ENCODE measurements at regions not wholly inside any gene's neighbourhood (a gene's known extent, or its start where the extent isn't known, plus 50 kb on each side); places are given as distances from the start of the nearest gene placed in this dataset.

GRCh38 chr6:4509506-4509905, 266.7 kb upstream of the CDYL start:
- no peak for TF ChIP-seq CTCF (IDR thresholded peaks at IDR 0.05; ENCODE audit: borderline replicate concordance, insufficient read depth, low read depth, low read length)
- no peak overlapping the region for H3K4me3 ChIP-seq (ENCODE audit: low read depth, low read length)

- TF ChIP-seq CTCF (IDR thresholded peaks at IDR 0.05; ENCODE audit: borderline replicate concordance, insufficient read depth, low read depth, low read length), result no peak
- H3K4me3 ChIP-seq (ENCODE audit: low read depth, low read length), result no peak overlapping the region
Measured at GRCh38 chr6:4506792-4507191, 269.4 kb upstream of the CDYL start.

- H3K4me3 ChIP-seq (ENCODE audit: low read depth, low read length), result no peak overlapping the region
- TF ChIP-seq CTCF (IDR thresholded peaks at IDR 0.05; ENCODE audit: borderline replicate concordance, insufficient read depth, low read depth, low read length), result no peak
Measured at GRCh38 chr6:4506223-4506622, 270.0 kb upstream of the CDYL start.

GRCh38 chr6:4504700-4505099, 271.5 kb upstream of the CDYL start:
- TF ChIP-seq CTCF (IDR thresholded peaks at IDR 0.05; ENCODE audit: borderline replicate concordance, insufficient read depth, low read depth, low read length), result no peak
- H3K4me3 ChIP-seq (ENCODE audit: low read depth, low read length), result no peak overlapping the region

GRCh38 chr6:4503700-4504099, 272.5 kb upstream of the CDYL start:
- TF ChIP-seq CTCF (IDR thresholded peaks at IDR 0.05; ENCODE audit: borderline replicate concordance, insufficient read depth, low read depth, low read length), result no peak
- no peak overlapping the region for H3K4me3 ChIP-seq (ENCODE audit: low read depth, low read length)

- TF ChIP-seq CTCF (IDR thresholded peaks at IDR 0.05; ENCODE audit: borderline replicate concordance, insufficient read depth, low read depth, low read length), result no peak
- H3K4me3 ChIP-seq (ENCODE audit: low read depth, low read length), result no peak overlapping the region
Measured at GRCh38 chr6:4496284-4496683, 279.9 kb upstream of the CDYL start.

- TF ChIP-seq CTCF (IDR thresholded peaks at IDR 0.05; ENCODE audit: borderline replicate concordance, insufficient read depth, low read depth, low read length), result no peak
Measured at GRCh38 chr6:4491501-4492260, 284.5 kb upstream of the CDYL start.

More at GRCh38 chr6:4491501-4492260, 284.5 kb upstream of the CDYL start:
- no peak overlapping the region for H3K4me3 ChIP-seq (ENCODE audit: low read depth, low read length)

Measured in GM12875 (cell line).